IMR-90 (cell line): ENCODE measurements at regions not wholly inside any gene's neighbourhood (a gene's known extent, or its start where the extent isn't known, plus 50 kb on each side); places are given as distances from the start of the nearest gene placed in this dataset.

Experiments used
- ATAC-seq: fragments of 200-7000 bp; cut with Tn5 transposase; 2 replicates; pipeline ENCODE4 v1.9.1; 2020; ENCODE audit warnings: low read depth, mild to moderate bottlenecking, moderate library complexity
- BruUV-seq: library from RNA; stranded (reverse); fragments of 400-500 nt; replicated peaks from 2 replicates; lab custom pipeline; 2021; lab: Mats Ljungman, UMichigan
- CTCF ChIA-PET: fragments of 300-600 bp; formaldehyde crosslinking; extraction: SDS; loops from one replicate; lab custom pipeline; 2021; ENCODE audit warnings: antibody characterized with exemption; lab: Yijun Ruan, JAX
- POLR2A ChIA-PET: fragments of 300-600 bp; sonication (Branson Sonifier 250); formaldehyde crosslinking; loops from one replicate; lab custom pipeline; 2022; ENCODE audit warnings: antibody characterized with exemption; ENCODE audit not compliant: unreplicated experiment; lab: Charles Lee
- DNase-seq: peaks from one replicate; pipeline ENCODE4 v3.0.0; 2013
- H2AFZ ChIP-seq: replicated peaks from 2 replicates; pipeline ENCODE3; 2013; ENCODE audit warnings: low read length, mild to moderate bottlenecking; ENCODE audit not compliant: poor library complexity
- H2AK5ac ChIP-seq: 2 replicates; pipeline ENCODE4 v1.6.1; 2013; ENCODE audit warnings: low read depth, low read length, inconsistent platforms
- H2AK9ac ChIP-seq: replicated peaks from 2 replicates; pipeline ENCODE3; 2013; ENCODE audit warnings: mild to moderate bottlenecking, low read depth, low read length, moderate library complexity; ENCODE audit not compliant: poor library complexity
- H2BK120ac ChIP-seq: 2 replicates; pipeline ENCODE4 v1.6.1; 2013; ENCODE audit warnings: low read depth, low read length, inconsistent platforms
- H2BK15ac ChIP-seq: 3 replicates; pipeline ENCODE4 v1.6.1; 2013; ENCODE audit warnings: low read depth, low read length, inconsistent platforms
- H2BK20ac ChIP-seq: 2 replicates; pipeline ENCODE4 v1.6.1; 2013; ENCODE audit warnings: low read depth, mild to moderate bottlenecking, inconsistent platforms, low read length, moderate library complexity
- H2BK5ac ChIP-seq: 2 replicates; pipeline ENCODE4 v1.6.1; 2013; ENCODE audit warnings: mild to moderate bottlenecking, low read depth, low read length, inconsistent platforms; ENCODE audit not compliant: poor library complexity, severe bottlenecking
- H3K14ac ChIP-seq: replicated peaks from 2 replicates; pipeline ENCODE4 v1.6.1; 2013; ENCODE audit warnings: low read depth, low read length, inconsistent platforms
- H3K18ac ChIP-seq: 2 replicates; pipeline ENCODE4 v1.6.1; 2013; ENCODE audit warnings: low read depth, low read length, control low read depth
- H3K23ac ChIP-seq: 2 replicates; pipeline ENCODE4 v1.6.1; 2013; ENCODE audit warnings: low read depth, low read length, inconsistent platforms
- H3K27ac ChIP-seq: 2 replicates; pipeline ENCODE4 v1.5.1; 2013; ENCODE audit warnings: mild to moderate bottlenecking, control low read depth, low read length; ENCODE audit not compliant: insufficient read depth
- H3K27me3 ChIP-seq: 2 replicates; pipeline ENCODE4 v1.6.1; 2013; ENCODE audit warnings: low read length; ENCODE audit not compliant: control insufficient read depth, insufficient read depth
- H3K36me3 ChIP-seq: 2 replicates; pipeline ENCODE4 v1.6.1; 2013; ENCODE audit warnings: low read length, mixed read lengths; ENCODE audit not compliant: control insufficient read depth, insufficient read depth
- H3K4ac ChIP-seq: 2 replicates; pipeline ENCODE4 v1.6.1; 2013; ENCODE audit warnings: low read depth, low read length, inconsistent platforms
- H3K4me1 ChIP-seq: 2 replicates; pipeline ENCODE4 v1.6.1; 2013; ENCODE audit warnings: low read length, mixed read lengths; ENCODE audit not compliant: control insufficient read depth, insufficient read depth
- H3K4me2 ChIP-seq: 2 replicates; pipeline ENCODE4 v1.6.1; 2013; ENCODE audit warnings: low read depth, mild to moderate bottlenecking, control low read depth, low read length, moderate library complexity
- H3K4me3 ChIP-seq: 2 replicates; pipeline ENCODE4 v1.5.1; 2013; ENCODE audit warnings: low read depth, mild to moderate bottlenecking, control low read depth, low read length, moderate library complexity; ENCODE audit not compliant: insufficient read depth
- H3K56ac ChIP-seq: 2 replicates; pipeline ENCODE4 v1.6.1; 2013; ENCODE audit warnings: low read length, inconsistent platforms; ENCODE audit not compliant: insufficient read depth; ENCODE audit errors: extremely low read depth
- H3K79me1 ChIP-seq, 2 experiments: 2 replicates each; pipeline ENCODE4 v1.6.1; 2013; ENCODE audit warnings: low read length in 2 of 2, inconsistent platforms in 1 of 2, low read depth in 1 of 2
- H3K9ac ChIP-seq: 2 replicates; pipeline ENCODE4 v1.6.1; 2013; ENCODE audit warnings: low read depth, low read length, control low read depth
- H3K9me1 ChIP-seq: 2 replicates; pipeline ENCODE4 v1.6.1; 2013; ENCODE audit warnings: low read length, inconsistent platforms; ENCODE audit not compliant: insufficient read depth
- H3K9me3 ChIP-seq: 2 replicates; pipeline ENCODE4 v1.6.1; 2013; ENCODE audit warnings: low read length; ENCODE audit not compliant: control insufficient read depth, insufficient read depth
- H4K20me1 ChIP-seq: 2 replicates; pipeline ENCODE4 v1.6.1; 2013; ENCODE audit warnings: low read length, inconsistent platforms; ENCODE audit not compliant: insufficient read depth
- H4K5ac ChIP-seq: 2 replicates; pipeline ENCODE4 v1.6.1; 2013; ENCODE audit warnings: mild to moderate bottlenecking, low read depth, low read length, control low read depth
- H4K8ac ChIP-seq, 2 experiments: 2 replicates each; pipeline ENCODE4 v1.6.1; 2013; ENCODE audit warnings: low read depth in 2 of 2, low read length in 2 of 2, control low read depth in 1 of 2, inconsistent platforms in 1 of 2
- H4K91ac ChIP-seq: 2 replicates; pipeline ENCODE4 v1.6.1; 2013; ENCODE audit warnings: low read depth, low read length, inconsistent platforms; ENCODE audit not compliant: insufficient read depth
- BHLHE40 ChIP-seq: fragments of 150-350 bp; IDR thresholded peaks from 2 replicates; pipeline ENCODE4 v1.6.1; 2016; ENCODE audit warnings: mild to moderate bottlenecking, low read depth, low read length
- CEBPB ChIP-seq: IDR thresholded peaks from 2 replicates; pipeline ENCODE4 v1.6.1; 2012; ENCODE audit warnings: low read depth, low read length, improper control_type of control experiment
- FOS ChIP-seq: fragments of 150-350 bp; IDR thresholded peaks from 2 replicates; pipeline ENCODE4 v1.6.1; 2016; ENCODE audit warnings: low read depth, low read length
- MAFK ChIP-seq: IDR thresholded peaks from 2 replicates; pipeline ENCODE4 v1.6.1; 2012; ENCODE audit warnings: low read depth, low read length, improper control_type of control experiment
- MXI1 ChIP-seq: IDR thresholded peaks from 2 replicates; pipeline ENCODE4 v1.6.1; 2012; ENCODE audit warnings: low read depth, mild to moderate bottlenecking, low read length, moderate library complexity, borderline replicate concordance
- NFE2L2 ChIP-seq: fragments of 150-350 bp; IDR thresholded peaks from 2 replicates; pipeline ENCODE4 v1.6.1; 2016; ENCODE audit warnings: low read depth, mild to moderate bottlenecking, low read length
- POLR2A ChIP-seq: IDR thresholded peaks from 2 replicates; pipeline ENCODE4 v1.6.1; 2012; ENCODE audit warnings: mild to moderate bottlenecking, low read depth, low read length
- RAD21 ChIP-seq: IDR thresholded peaks from 2 replicates; pipeline ENCODE4 v1.6.1; 2012; ENCODE audit warnings: low read length, improper control_type of control experiment
- RCOR1 ChIP-seq: IDR thresholded peaks from 2 replicates; pipeline ENCODE4 v1.6.1; 2012; ENCODE audit warnings: mild to moderate bottlenecking, low read length, improper control_type of control experiment; ENCODE audit not compliant: insufficient replicate concordance
- RFX5 ChIP-seq: IDR thresholded peaks from 2 replicates; pipeline ENCODE4 v1.8.0; 2012; ENCODE audit warnings: low read depth, mild to moderate bottlenecking, low read length, moderate library complexity
- SMC3 ChIP-seq: fragments of 150-350 bp; IDR thresholded peaks from 2 replicates; pipeline ENCODE4 v1.6.1; 2016; ENCODE audit warnings: low read depth, mild to moderate bottlenecking, antibody characterized with exemption, low read length, moderate library complexity
- WGBS, 2 experiments: methylation state at CpG; one replicate each; pipeline versions ENCODE4 v1.1.5 to v1.1.7; 2013; ENCODE audit warnings: missing lambda C conversion rate in 2 of 2; ENCODE audit not compliant: insufficient read length in 1 of 2; ENCODE audit errors: extremely low coverage in 2 of 2; 5-methylcytosine and 5-hydroxymethylcytosine counted together
- dilution Hi-C: fragments of 300-500 bp; cut with HindIII; formaldehyde crosslinking; loops from one replicate; pipeline ENCODE4 v1.14.3; 2018; ENCODE audit warnings: low sequenced_read_pairs; ENCODE audit not compliant: unreplicated experiment
- in situ Hi-C: fragments of 300-500 bp; cut with MboI; formaldehyde crosslinking; loops from 3 replicates; pipeline ENCODE4 v1.14.3; 2019; ENCODE audit warnings: low sequenced_read_pairs, inconsistent platforms, mixed read lengths
- intact Hi-C: fragments of 100-400 bp; cut with micrococcal nuclease; formaldehyde crosslinking; loops from 2 replicates; pipeline ENCODE4 v1.10.0; 2022
- TF ChIP-seq, protein P1 (sequence below): fragments of 150-350 bp; IDR thresholded peaks from 2 replicates; pipeline ENCODE4 v1.6.1; 2017; ENCODE audit warnings: mild to moderate bottlenecking, antibody characterized with exemption, low read length, low read depth
- TF ChIP-seq, protein P2 (sequence below): conservative IDR thresholded peaks from 2 replicates; pipeline ENCODE4 v1.5.1; 2012; ENCODE audit warnings: mild to moderate bottlenecking, low read depth, low read length, improper control_type of control experiment
- TF ChIP-seq, protein P3 (sequence below): fragments of 150-350 bp; IDR thresholded peaks from 2 replicates; pipeline ENCODE4 v1.6.1; 2016; ENCODE audit warnings: low read depth, mild to moderate bottlenecking, low read length, moderate library complexity, borderline replicate concordance

DNA sequence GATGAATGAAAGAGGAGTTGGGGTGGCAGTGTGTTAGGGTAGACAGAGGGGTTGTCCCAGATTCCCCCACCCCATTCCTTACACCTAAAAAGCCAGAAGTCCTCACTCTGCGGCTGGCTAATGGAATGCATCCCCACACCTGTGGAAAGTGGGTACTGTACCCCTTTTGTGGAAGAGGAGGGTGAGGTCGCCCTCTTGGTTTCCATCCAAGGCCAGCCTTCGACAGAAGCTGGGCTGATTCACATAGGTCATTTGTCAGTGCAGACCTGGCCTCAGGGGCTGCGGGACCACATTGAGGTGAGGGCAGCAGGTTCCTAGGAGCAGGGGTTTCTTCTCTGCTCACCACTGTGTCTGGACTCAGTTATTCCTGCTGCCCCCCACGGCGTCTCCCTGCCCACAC is 671.6 kb downstream of the MATN1 start:
- dilution Hi-C loops (no loop called here), in situ Hi-C loops (no loop called here)
- CTCF ChIA-PET = no interaction called here

More for the DNA sequence above, 671.6 kb downstream of the MATN1 start:
- no peak overlapping the region for H4K5ac ChIP-seq
- H3K27me3 ChIP-seq = peaks cover 10% of the 10 kb centered on the region
- no peak overlapping the region for H4K91ac ChIP-seq
- no peak overlapping the region for H2BK20ac ChIP-seq
- H2BK5ac ChIP-seq = no peak overlapping the region
- H3K36me3 ChIP-seq = no peaks in the 10 kb centered on the region
- no peak overlapping the region for H3K4me3 ChIP-seq
- no peak overlapping the region for H3K4ac ChIP-seq
- H3K4me1 ChIP-seq = no peaks in the 10 kb centered on the region
- H3K23ac ChIP-seq = no peak overlapping the region
- no peak overlapping the region for H3K18ac ChIP-seq
- no peak for TF ChIP-seq RCOR1
- no peak for TF ChIP-seq RAD21
- TF ChIP-seq MXI1 = no peak
- TF ChIP-seq CEBPB = no peak
- TF ChIP-seq, protein P1, sequence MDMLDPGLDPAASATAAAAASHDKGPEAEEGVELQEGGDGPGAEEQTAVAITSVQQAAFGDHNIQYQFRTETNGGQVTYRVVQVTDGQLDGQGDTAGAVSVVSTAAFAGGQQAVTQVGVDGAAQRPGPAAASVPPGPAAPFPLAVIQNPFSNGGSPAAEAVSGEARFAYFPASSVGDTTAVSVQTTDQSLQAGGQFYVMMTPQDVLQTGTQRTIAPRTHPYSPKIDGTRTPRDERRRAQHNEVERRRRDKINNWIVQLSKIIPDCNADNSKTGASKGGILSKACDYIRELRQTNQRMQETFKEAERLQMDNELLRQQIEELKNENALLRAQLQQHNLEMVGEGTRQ = no peak
- TF ChIP-seq, protein P2, sequence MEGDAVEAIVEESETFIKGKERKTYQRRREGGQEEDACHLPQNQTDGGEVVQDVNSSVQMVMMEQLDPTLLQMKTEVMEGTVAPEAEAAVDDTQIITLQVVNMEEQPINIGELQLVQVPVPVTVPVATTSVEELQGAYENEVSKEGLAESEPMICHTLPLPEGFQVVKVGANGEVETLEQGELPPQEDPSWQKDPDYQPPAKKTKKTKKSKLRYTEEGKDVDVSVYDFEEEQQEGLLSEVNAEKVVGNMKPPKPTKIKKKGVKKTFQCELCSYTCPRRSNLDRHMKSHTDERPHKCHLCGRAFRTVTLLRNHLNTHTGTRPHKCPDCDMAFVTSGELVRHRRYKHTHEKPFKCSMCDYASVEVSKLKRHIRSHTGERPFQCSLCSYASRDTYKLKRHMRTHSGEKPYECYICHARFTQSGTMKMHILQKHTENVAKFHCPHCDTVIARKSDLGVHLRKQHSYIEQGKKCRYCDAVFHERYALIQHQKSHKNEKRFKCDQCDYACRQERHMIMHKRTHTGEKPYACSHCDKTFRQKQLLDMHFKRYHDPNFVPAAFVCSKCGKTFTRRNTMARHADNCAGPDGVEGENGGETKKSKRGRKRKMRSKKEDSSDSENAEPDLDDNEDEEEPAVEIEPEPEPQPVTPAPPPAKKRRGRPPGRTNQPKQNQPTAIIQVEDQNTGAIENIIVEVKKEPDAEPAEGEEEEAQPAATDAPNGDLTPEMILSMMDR = no peak
- TF ChIP-seq, protein P3, sequence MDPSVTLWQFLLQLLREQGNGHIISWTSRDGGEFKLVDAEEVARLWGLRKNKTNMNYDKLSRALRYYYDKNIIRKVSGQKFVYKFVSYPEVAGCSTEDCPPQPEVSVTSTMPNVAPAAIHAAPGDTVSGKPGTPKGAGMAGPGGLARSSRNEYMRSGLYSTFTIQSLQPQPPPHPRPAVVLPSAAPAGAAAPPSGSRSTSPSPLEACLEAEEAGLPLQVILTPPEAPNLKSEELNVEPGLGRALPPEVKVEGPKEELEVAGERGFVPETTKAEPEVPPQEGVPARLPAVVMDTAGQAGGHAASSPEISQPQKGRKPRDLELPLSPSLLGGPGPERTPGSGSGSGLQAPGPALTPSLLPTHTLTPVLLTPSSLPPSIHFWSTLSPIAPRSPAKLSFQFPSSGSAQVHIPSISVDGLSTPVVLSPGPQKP = no peak
- no peak for TF ChIP-seq NFE2L2
- TF ChIP-seq POLR2A = no peak
- no peak for TF ChIP-seq MAFK
- no peak for TF ChIP-seq FOS
- no peak for TF ChIP-seq BHLHE40
- TF ChIP-seq SMC3 = no peak
- no peak for TF ChIP-seq RFX5
- BruUV-seq = no TSS peak
- no peak overlapping the region for H2AFZ ChIP-seq
- no peaks in the 10 kb centered on the region for H4K20me1 ChIP-seq
- intact Hi-C loops = no loop called here
- no peak overlapping the region for H2AK9ac ChIP-seq
- ATAC-seq (no peak), DNase-seq (no peak)
- H4K8ac ChIP-seq = no peak overlapping the region
- no peaks in the 10 kb centered on the region for H3K79me1 ChIP-seq
- POLR2A ChIA-PET = no interaction called here
- H3K9me3 ChIP-seq = no peaks in the 10 kb centered on the region
- no peak overlapping the region for H3K56ac ChIP-seq
- no peak overlapping the region for H2BK120ac ChIP-seq
- no peak overlapping the region for H2BK15ac ChIP-seq
- H3K14ac ChIP-seq = no peak overlapping the region
- no peak overlapping the region for H2AK5ac ChIP-seq
- H3K27ac ChIP-seq = no peak overlapping the region
- WGBS, 2 experiments = 53% methylated on average over 3 of the region's 6 CpGs; no CpG with 5 or more reads in 1 of the 2 experiments
- no peak overlapping the region for H3K4me2 ChIP-seq
- H3K9ac ChIP-seq = no peak overlapping the region
- no peaks in the 10 kb centered on the region for H3K9me1 ChIP-seq
